SK-N-MC (cell line): ENCODE measurements at regions not wholly inside any gene's neighbourhood (a gene's known extent, or its start where the extent isn't known, plus 50 kb on each side); places are given as distances from the start of the nearest gene placed in this dataset.

Experiments used
- DNase-seq: peaks from one replicate; pipeline ENCODE4 v3.0.0-alpha.2; 2011; ENCODE audit warnings: low read depth, low spot score
- H3K27ac ChIP-seq: fragments of 200-600 bp; sonication (generic); 2 replicates; pipeline ENCODE4 v1.5.1; 2016; ENCODE audit warnings: mixed run types
- H3K36me3 ChIP-seq: fragments of 200-600 bp; sonication (generic); 2 replicates; pipeline ENCODE4 v1.6.1; 2017; ENCODE audit warnings: antibody characterized with exemption, low read length, mixed read lengths; ENCODE audit not compliant: insufficient read depth
- H3K4me3 ChIP-seq: fragments of 200-600 bp; sonication (generic); 2 replicates; pipeline ENCODE4 v1.5.1; 2016
- H3K9ac ChIP-seq: fragments of 200-600 bp; sonication (generic); 2 replicates; pipeline ENCODE4 v1.8.0; 2017; ENCODE audit warnings: mixed run types, mixed read lengths; ENCODE audit not compliant: insufficient read length
- H3K9me3 ChIP-seq: fragments of 200-600 bp; sonication (generic); 2 replicates; pipeline ENCODE4 v1.6.1; 2017; ENCODE audit warnings: low read depth, mild to moderate bottlenecking, antibody characterized with exemption, low read length, moderate library complexity, mixed read lengths
- EZH2 ChIP-seq: fragments of 200-600 bp; sonication (generic); IDR thresholded peaks from one replicate; pipeline ENCODE4 v1.6.1; 2017; ENCODE audit warnings: antibody characterized with exemption
- FOXP2 ChIP-seq: optimal IDR thresholded peaks from 2 replicates; pipeline ENCODE3; 2011; ENCODE audit warnings: mild to moderate bottlenecking, moderate library complexity; ENCODE audit not compliant: insufficient read depth; ENCODE audit errors: extremely low read length, control extremely low read depth
- POLR2AphosphoS5 ChIP-seq: IDR thresholded peaks from 2 replicates; pipeline ENCODE4 v1.6.1; 2012; ENCODE audit warnings: mild to moderate bottlenecking, low read depth, low read length, borderline replicate concordance

- Histone ChIP-seq H3K36me3 (no peaks in the 10 kb centered on the region), H3K9me3 (no peaks in the 10 kb centered on the region), H3K27ac (no peak overlapping the region), H3K9ac (no peak overlapping the region), H3K4me3 (no peak overlapping the region)
- no peak for TF ChIP-seq POLR2AphosphoS5
- no peak for TF ChIP-seq FOXP2
- no peak for TF ChIP-seq EZH2
- DNase-seq, result no peak
Measured at GRCh38 chr1:5798151-5798730, 194.0 kb downstream of the NPHP4 start.

- Histone ChIP-seq H3K9me3 (no peaks in the 10 kb centered on the region), H3K27ac (no peak overlapping the region), H3K36me3 (no peaks in the 10 kb centered on the region), H3K4me3 (no peak overlapping the region), H3K9ac (no peak overlapping the region)
- TF ChIP-seq EZH2, result no peak
- no peak for TF ChIP-seq POLR2AphosphoS5
- TF ChIP-seq FOXP2, result no peak
- no peak for DNase-seq
Measured at GRCh38 chr1:5796028-5796427, 196.2 kb downstream of the NPHP4 start.

GRCh38 chr1:5794279-5794678, 197.9 kb downstream of the NPHP4 start:
- Histone ChIP-seq H3K9me3 (no peaks in the 10 kb centered on the region), H3K4me3 (no peak overlapping the region), H3K27ac (no peak overlapping the region), H3K9ac (no peak overlapping the region), H3K36me3 (no peaks in the 10 kb centered on the region)
- no peak for DNase-seq
- TF ChIP-seq FOXP2 (no peak), POLR2AphosphoS5 (no peak), EZH2 (no peak)

- TF ChIP-seq EZH2 (no peak), POLR2AphosphoS5 (no peak), FOXP2 (no peak)
- no peaks in the 10 kb centered on the region for H3K36me3 ChIP-seq
- H3K9ac ChIP-seq, result no peak overlapping the region
- no peak for DNase-seq
- H3K27ac ChIP-seq, result no peak overlapping the region
- H3K9me3 ChIP-seq, result no peaks in the 10 kb centered on the region
- H3K4me3 ChIP-seq, result no peak overlapping the region
Measured at GRCh38 chr1:5793516-5793915, 198.7 kb downstream of the NPHP4 start.

GRCh38 chr1:5781079-5781478, 211.1 kb downstream of the NPHP4 start:
- H3K9ac ChIP-seq, result no peak overlapping the region
- TF ChIP-seq POLR2AphosphoS5, result no peak
- TF ChIP-seq FOXP2, result no peak
- no peak for TF ChIP-seq EZH2
- no peak overlapping the region for H3K4me3 ChIP-seq
- no peaks in the 10 kb centered on the region for H3K9me3 ChIP-seq
- no peaks in the 10 kb centered on the region for H3K36me3 ChIP-seq
- no peak for DNase-seq
- H3K27ac ChIP-seq, result no peak overlapping the region

- no peak overlapping the region for H3K4me3 ChIP-seq
- H3K9me3 ChIP-seq, result no peaks in the 10 kb centered on the region
- H3K36me3 ChIP-seq, result no peaks in the 10 kb centered on the region
- no peak overlapping the region for H3K9ac ChIP-seq
- TF ChIP-seq POLR2AphosphoS5, result no peak
- no peak for TF ChIP-seq FOXP2
- no peak overlapping the region for H3K27ac ChIP-seq
- DNase-seq, result no peak
Measured at GRCh38 chr1:5780324-5780716, 211.9 kb downstream of the NPHP4 start.

GRCh38 chr1:5779608-5780323, 212.5 kb downstream of the NPHP4 start:
- no peak overlapping the region for H3K27ac ChIP-seq
- H3K4me3 ChIP-seq, result no peak overlapping the region
- H3K9me3 ChIP-seq, result no peaks in the 10 kb centered on the region
- TF ChIP-seq EZH2 (no peak), FOXP2 (no peak), POLR2AphosphoS5 (no peak)
- DNase-seq, result no peak
- H3K36me3 ChIP-seq, result no peaks in the 10 kb centered on the region
- H3K9ac ChIP-seq, result no peak overlapping the region

- Histone ChIP-seq H3K9ac (no peak overlapping the region), H3K27ac (no peak overlapping the region), H3K9me3 (no peaks in the 10 kb centered on the region), H3K36me3 (no peaks in the 10 kb centered on the region), H3K4me3 (no peak overlapping the region)
- TF ChIP-seq POLR2AphosphoS5 (no peak), FOXP2 (no peak), EZH2 (no peak)
- no peak for DNase-seq
Measured at GRCh38 chr1:5776035-5776550, 216.1 kb downstream of the NPHP4 start.
